AG09319 (cell line): ENCODE measurements at regions not wholly inside any gene's neighbourhood (a gene's known extent, or its start where the extent isn't known, plus 50 kb on each side); places are given as distances from the start of the nearest gene placed in this dataset.
"Not testable (repeated sequence)": the region's sequence is repeated elsewhere in the genome, so short reads cannot be mapped to it uniquely, and the experiment has no call there.

Experiments used
- DNase-seq: peaks from one replicate; pipeline ENCODE4 v3.0.0-alpha.2; 2010; ENCODE audit warnings: low read depth; ENCODE audit errors: extremely low read depth
- CTCF ChIP-seq: IDR thresholded peaks from 2 replicates; pipeline ENCODE4 v1.5.1; 2011; ENCODE audit warnings: low read depth, mild to moderate bottlenecking, inconsistent platforms, low read length, moderate library complexity

- no peak for TF ChIP-seq CTCF
- no peak for DNase-seq
These were observed 88.5 kb upstream of the ZBTB18 start for GRCh38 chr1:243962541-243962940.

- no peak for TF ChIP-seq CTCF
- DNase-seq: no peak
These were observed 91.1 kb upstream of the ZBTB18 start for GRCh38 chr1:243959998-243960397.

GRCh38 chr1:243957141-243957540 is 93.9 kb upstream of the ZBTB18 start:
- DNase-seq: no peak
- no peak for TF ChIP-seq CTCF

GRCh38 chr1:243956450-243956849 is 94.6 kb upstream of the ZBTB18 start:
- DNase-seq: no peak
- TF ChIP-seq CTCF: no peak

- not testable (repeated sequence) for DNase-seq
These were observed 99.9 kb upstream of the ZBTB18 start for GRCh38 chr1:243951207-243951606.

GRCh38 chr1:243950166-243950565 is 100.1 kb upstream of the AKT3 start:
- TF ChIP-seq CTCF: no peak

GRCh38 chr1:243946946-243947345 is 96.9 kb upstream of the AKT3 start:
- no peak for DNase-seq
- TF ChIP-seq CTCF: peak; percentile 34

More at GRCh38 chr1:243950166-243950565, 100.1 kb upstream of the AKT3 start:
- peak; percentile 28 for DNase-seq

- no peak for TF ChIP-seq CTCF
- no peak for DNase-seq
These were observed 96.2 kb upstream of the AKT3 start for GRCh38 chr1:243946253-243946652.
